Endodermal cell (in vitro differentiated cells): ENCODE measurements at regions not wholly inside any gene's neighbourhood (a gene's known extent, or its start where the extent isn't known, plus 50 kb on each side); places are given as distances from the start of the nearest gene placed in this dataset.
"Not testable (repeated sequence)": the region's sequence is repeated elsewhere in the genome, so short reads cannot be mapped to it uniquely, and the experiment has no call there.

Experiments used
- DNase-seq: peaks from one replicate; pipeline ENCODE4 v3.0.0-alpha.2; 2017
- H3K27ac ChIP-seq: 2 replicates; pipeline ENCODE4 v1.5.1; 2013; ENCODE audit warnings: mild to moderate bottlenecking, low read depth, low read length, moderate library complexity
- H3K27me3 ChIP-seq: 2 replicates; pipeline ENCODE4 v1.6.1; 2013; ENCODE audit warnings: mild to moderate bottlenecking, low read length, moderate library complexity; ENCODE audit not compliant: insufficient read depth, control insufficient read depth, poor library complexity, severe bottlenecking
- H3K36me3 ChIP-seq: 2 replicates; pipeline ENCODE4 v1.7.0; 2013; ENCODE audit warnings: mild to moderate bottlenecking, low read length, moderate library complexity; ENCODE audit not compliant: control insufficient read depth, insufficient read depth
- H3K4me1 ChIP-seq: one replicate; pipeline ENCODE4 v1.7.0; 2013; ENCODE audit warnings: low read length; ENCODE audit not compliant: control insufficient read depth, insufficient read depth
- H3K4me3 ChIP-seq: 2 replicates; pipeline ENCODE4 v1.5.1; 2013; ENCODE audit warnings: mild to moderate bottlenecking, low read length, moderate library complexity
- H3K9ac ChIP-seq: 2 replicates; pipeline ENCODE4 v1.6.1; 2013; ENCODE audit warnings: mild to moderate bottlenecking, low read length, moderate library complexity; ENCODE audit not compliant: poor library complexity, severe bottlenecking; ENCODE audit errors: extremely low read depth
- H3K9me3 ChIP-seq: 2 replicates; pipeline ENCODE4 v1.6.1; 2013; ENCODE audit warnings: mild to moderate bottlenecking, low read length, moderate library complexity; ENCODE audit not compliant: control insufficient read depth
- H3K27ac Mint-ChIP-seq: 2 replicates; pipeline ENCODE4 v1.8.0; 2020; ENCODE audit warnings: mixed read lengths
- H3K27me3 Mint-ChIP-seq: 2 replicates; pipeline ENCODE4 v1.8.0; 2021; ENCODE audit warnings: mild to moderate bottlenecking, mixed read lengths; ENCODE audit not compliant: insufficient read depth
- H3K36me3 Mint-ChIP-seq: 2 replicates; pipeline ENCODE4 v1.8.0; 2020; ENCODE audit warnings: low read depth, mixed read lengths
- H3K4me1 Mint-ChIP-seq: 2 replicates; pipeline ENCODE4 v1.8.0; 2020; ENCODE audit warnings: mixed read lengths
- H3K4me3 Mint-ChIP-seq: 2 replicates; pipeline ENCODE4 v1.8.0; 2020; ENCODE audit warnings: mild to moderate bottlenecking, moderate library complexity, mixed read lengths
- H3K9me3 Mint-ChIP-seq: 2 replicates; pipeline ENCODE4 v1.8.0; 2020; ENCODE audit warnings: mild to moderate bottlenecking, mixed read lengths
- WGBS, 2 experiments: methylation state at CpG; one replicate each; pipeline versions ENCODE4 v1.1.5 to v1.1.7; 2013; ENCODE audit warnings: missing lambda C conversion rate in 2 of 2, mixed read lengths in 1 of 2; ENCODE audit not compliant: insufficient coverage in 1 of 2, insufficient read length in 1 of 2; 5-methylcytosine and 5-hydroxymethylcytosine counted together

DNA sequence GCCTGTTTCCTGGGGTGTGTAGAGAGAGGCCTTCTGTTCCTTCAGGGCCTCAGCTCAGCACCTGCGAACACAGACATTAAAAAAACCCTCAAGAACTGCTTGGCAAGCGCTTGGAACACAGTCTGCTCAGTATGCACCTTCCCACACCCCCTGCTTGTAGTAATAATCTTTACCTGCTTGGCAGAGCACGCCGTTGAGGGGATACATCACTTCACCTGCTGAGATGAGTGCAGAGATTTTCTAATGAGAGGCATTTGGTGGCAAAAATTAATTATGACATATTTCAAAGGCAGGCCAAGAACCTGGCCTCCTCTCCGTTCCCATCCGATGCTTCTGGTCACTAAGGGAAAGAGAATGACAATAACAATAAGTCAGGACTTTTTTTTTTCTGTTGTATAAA is 93.4 kb upstream of the DPP6 start:
- H3K9me3 ChIP-seq = peaks cover 25% of the 10 kb centered on the region
- H3K4me1 ChIP-seq, H3K4me3 ChIP-seq, H3K36me3 ChIP-seq, H3K4me3 Mint-ChIP-seq, H3K27me3 Mint-ChIP-seq, H3K27ac ChIP-seq, H3K36me3 Mint-ChIP-seq, H3K9ac ChIP-seq, H3K27ac Mint-ChIP-seq, H3K4me1 Mint-ChIP-seq, H3K27me3 ChIP-seq, DNase-seq: not testable (repeated sequence)
- WGBS, 2 experiments = 88% methylated on average over 2 of the region's 6 CpGs; no CpG with 5 or more reads in 1 of the 2 experiments
- peaks cover 64% of the 10 kb centered on the region for H3K9me3 Mint-ChIP-seq

DNA sequence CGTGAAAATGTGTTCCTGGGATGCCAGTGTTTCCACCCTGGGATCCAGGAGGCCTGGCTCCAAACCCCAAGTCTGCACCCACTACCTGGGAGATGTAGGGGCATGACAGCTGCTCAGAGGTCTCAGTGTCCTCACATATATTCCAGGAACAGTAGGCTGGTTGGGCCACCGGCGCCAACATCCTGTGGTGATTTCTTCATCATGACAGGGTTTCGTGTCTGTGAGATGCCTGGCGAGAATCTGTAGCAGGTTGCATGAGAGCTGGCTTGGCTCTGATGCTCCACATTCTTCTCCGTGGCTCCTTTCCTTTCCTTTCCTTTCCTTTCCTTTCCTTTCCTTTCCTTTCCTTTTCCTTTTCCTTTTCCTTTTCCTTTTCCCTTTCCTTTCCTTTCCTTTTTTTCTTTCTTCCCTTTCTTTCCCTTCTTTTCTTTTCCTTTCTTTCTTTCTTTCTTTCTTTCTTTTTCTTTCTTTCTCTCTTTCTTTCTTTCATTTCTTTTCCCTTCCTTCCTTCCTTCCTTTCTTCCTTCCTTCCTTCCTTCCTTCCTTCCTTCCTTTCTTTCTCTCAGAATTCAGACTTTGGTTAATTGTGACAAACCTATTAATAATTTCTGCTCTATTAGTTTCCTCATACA is 87.6 kb upstream of the DPP6 start:
- not testable (repeated sequence) for H3K36me3 Mint-ChIP-seq, H3K27ac Mint-ChIP-seq, H3K27ac ChIP-seq

DNA sequence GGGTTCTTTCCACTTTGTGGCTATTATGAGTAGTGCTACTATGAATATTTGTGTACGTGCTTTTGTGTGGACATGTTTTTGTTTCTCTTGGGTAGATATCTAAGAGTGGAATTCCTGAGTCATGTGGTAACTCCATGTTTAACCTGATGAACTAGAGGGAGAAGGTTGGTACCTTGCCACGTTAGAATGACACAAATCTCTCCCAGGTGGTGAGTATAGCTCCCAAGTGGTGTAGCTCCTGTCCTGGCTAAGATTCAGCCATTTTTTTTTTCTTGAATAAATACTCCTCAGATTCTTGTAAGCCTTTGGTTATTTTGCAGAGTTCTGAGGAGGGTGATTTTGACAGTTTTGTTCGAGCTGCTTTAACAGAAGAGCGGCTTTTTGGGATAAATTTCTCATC is 83.2 kb upstream of the DPP6 start:
- H3K36me3 ChIP-seq, H3K4me1 ChIP-seq, H3K4me3 Mint-ChIP-seq, H3K4me3 ChIP-seq, H3K36me3 Mint-ChIP-seq, H3K9ac ChIP-seq, H3K27me3 ChIP-seq, H3K9me3 ChIP-seq, H3K27ac ChIP-seq, H3K27ac Mint-ChIP-seq, DNase-seq, H3K4me1 Mint-ChIP-seq, H3K27me3 Mint-ChIP-seq: not testable (repeated sequence)
- WGBS, 2 experiments = 31% methylated on average over 1 of the region's 4 CpGs; no CpG with 5 or more reads in 1 of the 2 experiments
- peaks cover 48% of the 10 kb centered on the region for H3K9me3 Mint-ChIP-seq

More for the DNA sequence above, 87.6 kb upstream of the DPP6 start:
- H3K36me3 ChIP-seq, H3K9ac ChIP-seq, H3K27me3 Mint-ChIP-seq, H3K4me3 Mint-ChIP-seq, H3K4me1 ChIP-seq, DNase-seq, H3K4me3 ChIP-seq, H3K4me1 Mint-ChIP-seq, H3K27me3 ChIP-seq, H3K9me3 ChIP-seq: not testable (repeated sequence)
- H3K9me3 Mint-ChIP-seq = peaks cover 47% of the 10 kb centered on the region
- WGBS, 2 experiments = 64 to 76% methylated on average over 1 to 5 of the region's 6 CpGs

DNA sequence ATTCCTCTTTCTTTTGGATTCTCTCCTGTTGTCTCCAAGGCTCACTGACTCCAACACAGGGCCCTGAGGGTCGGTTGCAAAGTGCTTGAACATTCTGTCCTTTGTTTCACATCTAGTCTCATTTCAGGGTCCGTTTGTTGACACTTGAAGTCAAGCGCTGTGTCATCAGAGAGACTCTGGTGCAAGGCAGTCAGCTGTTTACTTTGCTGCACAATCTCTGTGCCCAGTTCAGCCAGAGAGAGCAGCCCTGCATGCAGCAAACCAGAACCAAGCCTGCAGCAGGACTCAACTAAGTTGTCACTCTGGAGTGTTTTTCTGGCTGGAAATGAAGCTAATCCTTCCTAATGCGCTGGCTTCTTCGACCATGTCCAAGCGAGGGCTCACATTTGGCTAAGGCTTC is 77.6 kb upstream of the DPP6 start:
- peaks cover 57% of the 10 kb centered on the region for H3K9me3 Mint-ChIP-seq
- H3K9me3 ChIP-seq, H3K4me1 Mint-ChIP-seq, H3K4me3 ChIP-seq, H3K9ac ChIP-seq, H3K4me3 Mint-ChIP-seq, H3K27me3 Mint-ChIP-seq, DNase-seq, H3K36me3 ChIP-seq, H3K27ac Mint-ChIP-seq, H3K27me3 ChIP-seq, H3K36me3 Mint-ChIP-seq, H3K4me1 ChIP-seq, H3K27ac ChIP-seq: not testable (repeated sequence)
- 78 to 100% methylated on average over 2 to 6 of the region's 6 CpGs for WGBS, 2 experiments

DNA sequence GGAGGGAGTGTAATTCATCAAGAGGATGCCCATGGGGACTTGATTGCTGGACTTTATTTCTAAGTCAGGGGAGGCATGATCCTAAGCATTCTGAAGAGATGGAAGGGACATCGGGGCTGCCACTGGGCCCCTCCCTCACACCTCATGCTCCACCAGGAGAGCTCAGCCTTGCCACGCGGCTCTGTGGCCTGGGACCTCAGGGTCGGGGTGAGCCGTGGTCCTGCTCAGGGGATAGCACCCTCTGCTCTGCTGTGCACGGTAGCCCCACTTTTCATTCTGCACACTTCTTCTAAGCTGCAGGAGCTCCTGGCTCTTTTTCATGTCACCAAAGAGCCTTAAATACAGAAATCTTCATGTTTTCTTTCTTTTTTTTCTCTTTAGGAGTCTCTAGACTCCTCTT is 75.5 kb upstream of the DPP6 start:
- H3K36me3 ChIP-seq, H3K9ac ChIP-seq, H3K27ac Mint-ChIP-seq, H3K27me3 ChIP-seq, H3K4me3 ChIP-seq, DNase-seq, H3K27ac ChIP-seq, H3K4me3 Mint-ChIP-seq, H3K4me1 ChIP-seq, H3K27me3 Mint-ChIP-seq, H3K36me3 Mint-ChIP-seq, H3K4me1 Mint-ChIP-seq, H3K9me3 ChIP-seq: not testable (repeated sequence)
- peaks cover 66% of the 10 kb centered on the region for H3K9me3 Mint-ChIP-seq
- 80% methylated on average over 6 of the region's 6 CpGs; no CpG with 5 or more reads in 1 of the 2 experiments for WGBS, 2 experiments

DNA sequence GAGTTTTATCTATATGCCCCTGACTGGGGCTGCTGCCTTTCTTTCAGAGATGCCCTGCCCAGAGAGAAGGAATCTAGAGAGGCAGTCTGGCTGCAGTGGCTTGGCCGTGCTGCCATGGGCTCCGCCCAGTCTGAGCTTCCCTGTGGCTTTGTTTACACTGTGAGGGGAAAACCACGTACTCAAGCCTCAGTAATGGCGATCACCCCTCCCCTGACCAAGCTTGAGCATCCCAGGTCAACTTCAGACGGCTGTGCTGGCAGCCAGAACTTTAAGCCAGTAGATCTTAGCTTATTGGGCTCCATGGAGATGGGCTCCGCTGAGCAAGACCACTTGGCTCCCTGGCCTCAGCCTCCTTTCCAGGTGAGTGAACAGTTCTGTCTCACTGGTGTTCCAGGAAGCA is 69.0 kb upstream of the DPP6 start:
- H3K36me3 ChIP-seq, H3K27ac Mint-ChIP-seq, H3K9ac ChIP-seq, H3K27ac ChIP-seq, DNase-seq, H3K4me1 ChIP-seq, H3K36me3 Mint-ChIP-seq, H3K27me3 ChIP-seq, H3K4me3 Mint-ChIP-seq, H3K27me3 Mint-ChIP-seq, H3K4me3 ChIP-seq, H3K4me1 Mint-ChIP-seq: not testable (repeated sequence)
- 38 to 61% methylated on average over 4 to 5 of the region's 6 CpGs for WGBS, 2 experiments
- H3K9me3 Mint-ChIP-seq = peaks cover 73% of the 10 kb centered on the region
- peaks cover 11% of the 10 kb centered on the region for H3K9me3 ChIP-seq

DNA sequence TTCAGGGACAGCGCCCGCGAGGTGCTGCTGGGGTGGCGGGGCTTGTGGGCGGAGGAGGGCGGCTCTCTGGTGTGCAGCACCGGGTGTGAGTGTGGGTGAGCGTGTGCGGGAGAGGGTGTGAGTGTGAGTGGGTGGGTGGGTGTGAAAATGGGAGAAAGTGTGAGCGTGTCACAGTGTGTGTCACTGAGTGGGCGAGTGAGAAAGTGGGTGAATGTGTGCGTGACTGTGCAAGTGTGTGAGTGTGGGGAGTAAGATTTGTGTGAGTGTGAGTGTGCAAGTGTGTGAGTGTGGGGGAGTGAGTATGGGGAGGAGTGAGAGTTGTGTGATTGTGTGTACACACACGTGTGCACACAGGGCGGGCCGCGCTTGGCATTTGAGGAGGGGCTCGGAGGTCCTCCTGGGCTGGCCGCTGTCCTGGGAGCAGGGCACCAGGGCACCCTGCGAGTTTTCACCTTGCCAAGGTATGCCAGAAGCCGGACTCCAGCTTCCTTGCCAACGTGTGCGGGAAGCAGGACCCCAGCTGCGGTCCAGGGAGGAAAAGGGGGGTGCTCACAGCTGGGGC is 63.1 kb upstream of the DPP6 start:
- WGBS, 2 experiments = 73 to 93% methylated on average over 3 to 13 of the region's 23 CpGs
- H3K36me3 ChIP-seq, H3K27ac ChIP-seq, H3K4me1 ChIP-seq, H3K4me3 ChIP-seq, H3K36me3 Mint-ChIP-seq, H3K27ac Mint-ChIP-seq, DNase-seq, H3K27me3 ChIP-seq, H3K4me1 Mint-ChIP-seq, H3K27me3 Mint-ChIP-seq, H3K9ac ChIP-seq, H3K4me3 Mint-ChIP-seq: not testable (repeated sequence)
- H3K9me3 Mint-ChIP-seq = peaks cover 64% of the 10 kb centered on the region
- H3K9me3 ChIP-seq = peaks cover 11% of the 10 kb centered on the region
